WTC11 (cell line): ENCODE measurements at regions not wholly inside any gene's neighbourhood (a gene's known extent, or its start where the extent isn't known, plus 50 kb on each side); places are given as distances from the start of the nearest gene placed in this dataset.

Experiments used
- ATAC-seq: fragments of 200-7000 bp; cut with Tn5 transposase; 2 replicates; pipeline ENCODE4 v1.10.0; 2021; ENCODE audit warnings: mild to moderate bottlenecking, moderate library complexity
- CTCF ChIA-PET: fragments of 300-600 bp; sonication (Branson Sonifier 250); formaldehyde crosslinking; loops from one replicate; lab custom pipeline; 2021; ENCODE audit warnings: antibody characterized with exemption; lab: Charles Lee
- POLR2A ChIA-PET: fragments of 350-600 bp; sonication (Branson Sonifier 250); formaldehyde crosslinking; loops from one replicate; lab custom pipeline; 2021; ENCODE audit warnings: antibody characterized with exemption; lab: Charles Lee
- DNase-seq: peaks from one replicate; pipeline ENCODE4 v3.0.0; 2021; ENCODE audit warnings: low spot score
- H3K27ac Mint-ChIP-seq: 2 replicates; pipeline ENCODE4 v1.8.0; 2021; ENCODE audit warnings: mixed read lengths
- H3K27me3 Mint-ChIP-seq: 2 replicates; pipeline ENCODE4 v1.8.0; 2021; ENCODE audit warnings: low read depth, mild to moderate bottlenecking, moderate library complexity, mixed read lengths
- H3K36me3 Mint-ChIP-seq: 2 replicates; pipeline ENCODE4 v1.8.0; 2021; ENCODE audit warnings: mixed read lengths
- H3K4me1 Mint-ChIP-seq: 2 replicates; pipeline ENCODE4 v1.8.0; 2022; ENCODE audit warnings: mixed read lengths
- H3K4me3 Mint-ChIP-seq: 2 replicates; pipeline ENCODE4 v1.8.0; 2021; ENCODE audit warnings: mild to moderate bottlenecking, moderate library complexity, mixed read lengths
- H3K9me3 Mint-ChIP-seq: 2 replicates; pipeline ENCODE4 v1.8.0; 2021; ENCODE audit warnings: mixed read lengths
- AR ChIP-seq: fragments of 250-450 bp; sonication (Bioruptor Pico); IDR thresholded peaks from 2 replicates; pipeline ENCODE4 v1.9.0; 2021; ENCODE audit warnings: mild to moderate bottlenecking
- ARID4B ChIP-seq: sonication (generic); formaldehyde crosslinking; IDR thresholded peaks from 2 replicates; pipeline ENCODE4 v1.8.0; 2023; ENCODE audit warnings: missing genetic modification reagents, mild to moderate bottlenecking, borderline replicate concordance
- ATF2 ChIP-seq: sonication (generic); formaldehyde crosslinking; IDR thresholded peaks from 2 replicates; pipeline ENCODE4 v1.8.1; 2022; ENCODE audit warnings: low read depth, missing genetic modification reagents, borderline replicate concordance
- CDX4 ChIP-seq: fragments of 250-450 bp; sonication (Bioruptor Pico); IDR thresholded peaks from 2 replicates; pipeline ENCODE4 v1.9.0; 2021; ENCODE audit warnings: moderate library complexity, mild to moderate bottlenecking, inconsistent platforms, borderline replicate concordance
- E2F4 ChIP-seq: sonication (generic); formaldehyde crosslinking; IDR thresholded peaks from 2 replicates; pipeline ENCODE4 v1.8.1; 2022; ENCODE audit warnings: low read depth, mild to moderate bottlenecking, moderate library complexity, missing genetic modification reagents, borderline replicate concordance
- NFE2L1 ChIP-seq: sonication (generic); formaldehyde crosslinking; IDR thresholded peaks from 2 replicates; pipeline ENCODE4 v1.8.1; 2023; ENCODE audit warnings: missing genetic modification reagents
- PRDM15 ChIP-seq: sonication (generic); formaldehyde crosslinking; IDR thresholded peaks from 2 replicates; pipeline ENCODE4 v1.8.0; 2022; ENCODE audit warnings: missing genetic modification reagents
- SMAD3 ChIP-seq: sonication (generic); formaldehyde crosslinking; IDR thresholded peaks from 2 replicates; pipeline ENCODE4 v1.8.0; 2022; ENCODE audit warnings: missing genetic modification reagents, mild to moderate bottlenecking, borderline replicate concordance
- SP1 ChIP-seq: sonication (generic); formaldehyde crosslinking; conservative IDR thresholded peaks from 2 replicates; pipeline ENCODE4 v1.8.1; 2022; ENCODE audit warnings: missing genetic modification reagents
- ZBTB43 ChIP-seq: sonication (generic); formaldehyde crosslinking; IDR thresholded peaks from 2 replicates; pipeline ENCODE4 v1.8.1; 2023; ENCODE audit warnings: mild to moderate bottlenecking, missing genetic modification reagents
- ZNF263 ChIP-seq: sonication (generic); formaldehyde crosslinking; IDR thresholded peaks from 2 replicates; pipeline ENCODE4 v1.8.1; 2022; ENCODE audit warnings: low read depth, mild to moderate bottlenecking, moderate library complexity, missing genetic modification reagents

GRCh38 chr12:115495300-115495699 lies 782.2 kb downstream of the MED13L start:
- no peaks in the 10 kb centered on the region for H3K9me3 Mint-ChIP-seq
- DNase-seq (no peak), ATAC-seq (no peak)
- no peaks in the 10 kb centered on the region for H3K36me3 Mint-ChIP-seq
- no peaks in the 10 kb centered on the region; the same call in none of the 2 replicates for H3K27me3 Mint-ChIP-seq
- TF ChIP-seq CDX4 (CRISPR knock-in tag) = no peak
- TF ChIP-seq E2F4 (CRISPR knock-in tag) = no peak
- no peak for TF ChIP-seq ZBTB43
- TF ChIP-seq PRDM15 (CRISPR knock-in tag) = no peak
- TF ChIP-seq ATF2 (CRISPR knock-in tag) = no peak
- TF ChIP-seq ZNF263 (CRISPR knock-in tag) = no peak
- TF ChIP-seq SP1 (CRISPR knock-in tag) = no peak
- TF ChIP-seq NFE2L1 (CRISPR knock-in tag) = no peak
- no peak for TF ChIP-seq SMAD3
- TF ChIP-seq ARID4B = no peak
- TF ChIP-seq AR (CRISPR knock-in tag) = no peak
- H3K4me3 Mint-ChIP-seq = no peak overlapping the region
- no peak overlapping the region for H3K27ac Mint-ChIP-seq
- H3K4me1 Mint-ChIP-seq = no peaks in the 10 kb centered on the region; the same call in 1 of the 2 replicates
- ChIA-PET CTCF (no interaction called here), POLR2A (no interaction called here)
